Endothelial cell of umbilical vein (primary cell): ENCODE measurements at regions not wholly inside any gene's neighbourhood (a gene's known extent, or its start where the extent isn't known, plus 50 kb on each side); places are given as distances from the start of the nearest gene placed in this dataset.
"Not testable (repeated sequence)": the region's sequence is repeated elsewhere in the genome, so short reads cannot be mapped to it uniquely, and the experiment has no call there.

Experiments used
- BruUV-seq: library from RNA; stranded (reverse); fragments of 400-500 nt; replicated peaks from 2 replicates; lab custom pipeline; 2021; lab: Mats Ljungman, UMichigan
- CTCF ChIA-PET: fragments of 300-600, 350-600 bp; sonication (Branson Sonifier 250); formaldehyde crosslinking; loops from one replicate; lab custom pipeline; 2021; ENCODE audit warnings: antibody characterized with exemption, inconsistent platforms; lab: Charles Lee
- POLR2A ChIA-PET: fragments of 300-600, 350-600 bp; sonication (Branson Sonifier 250); formaldehyde crosslinking; loops from one replicate; lab custom pipeline; 2021; ENCODE audit warnings: antibody characterized with exemption, inconsistent platforms; lab: Charles Lee
- DNase-seq: peaks from one replicate; pipeline ENCODE4 v3.0.0-alpha.2; 2011; ENCODE audit warnings: low read depth, low spot score
- FAIRE-seq: peaks from 2 replicates; lab custom pipeline; 2011; peaks lifted over from hg19 to GRCh38; lab: Jason Lieb, UNC
- H2AFZ ChIP-seq: 2 replicates; pipeline ENCODE4 v1.6.0; 2012; ENCODE audit warnings: low read depth, low read length, control low read depth, inconsistent platforms
- H3K27ac ChIP-seq: 2 replicates; pipeline ENCODE4 v1.5.1; 2011; ENCODE audit warnings: low read depth, mild to moderate bottlenecking, control low read depth, low read length, moderate library complexity; ENCODE audit not compliant: insufficient read depth
- H3K27me3 ChIP-seq, 2 experiments: 2 replicates each; pipeline versions ENCODE4 v1.6.0 to v1.6.1; 2011; ENCODE audit warnings: low read length in 2 of 2, mixed read lengths in 1 of 2; ENCODE audit not compliant: control insufficient read depth in 2 of 2, insufficient read depth in 2 of 2
- H3K36me3 ChIP-seq, 2 experiments: 2 replicates in 1 of 2; 3 replicates in 1 of 2; pipeline ENCODE4 v1.5.1; 2011; ENCODE audit warnings: low read length in 2 of 2, mild to moderate bottlenecking in 1 of 2, moderate library complexity in 1 of 2; ENCODE audit not compliant: control insufficient read depth in 2 of 2, insufficient read depth in 2 of 2; ENCODE audit errors: extremely low read depth in 1 of 2
- H3K4me1 ChIP-seq: 3 replicates; pipeline ENCODE4 v1.5.1; 2011; ENCODE audit warnings: mild to moderate bottlenecking, low read length; ENCODE audit not compliant: control insufficient read depth, insufficient read depth; ENCODE audit errors: extremely low read depth
- H3K4me2 ChIP-seq: 2 replicates; pipeline ENCODE4 v1.6.1; 2011; ENCODE audit warnings: low read length, control low read depth, mixed read lengths; ENCODE audit not compliant: insufficient read depth
- H3K4me3 ChIP-seq, 3 experiments: fragments of 200-600 bp in 1 of 3; sonication (generic), shearing (Covaris generic) in 1 of 3; replicated peaks in 1 of 3; 2 replicates each; pipeline ENCODE4 v1.5.1; 2011 to 2016; ENCODE audit warnings: control low read depth in 3 of 3, low read length in 3 of 3, mild to moderate bottlenecking in 2 of 3, inconsistent platforms in 1 of 3, low read depth in 1 of 3, moderate library complexity in 1 of 3; ENCODE audit not compliant: insufficient read depth in 1 of 3
- H3K79me2 ChIP-seq: 2 replicates; pipeline ENCODE4 v1.6.0; 2012; ENCODE audit warnings: low read length, inconsistent platforms; ENCODE audit not compliant: control insufficient read depth, insufficient read depth
- H3K9ac ChIP-seq: replicated peaks from 2 replicates; pipeline ENCODE3; 2011; ENCODE audit warnings: low read length, control low read depth; ENCODE audit not compliant: insufficient read depth; ENCODE audit errors: extremely low read depth
- H3K9me1 ChIP-seq: replicated peaks from 3 replicates; pipeline ENCODE4 v1.6.0; 2011; ENCODE audit warnings: mild to moderate bottlenecking, low read length; ENCODE audit not compliant: control insufficient read depth, insufficient read depth; ENCODE audit errors: extremely low read depth
- H3K9me3 ChIP-seq: replicated peaks from 2 replicates; pipeline ENCODE4 v1.5.1; 2012; ENCODE audit warnings: low read length, inconsistent platforms; ENCODE audit not compliant: control insufficient read depth, insufficient read depth
- H4K20me1 ChIP-seq: replicated peaks from 2 replicates; pipeline ENCODE3; 2011; ENCODE audit warnings: mild to moderate bottlenecking, low read length; ENCODE audit not compliant: control insufficient read depth, insufficient read depth; ENCODE audit errors: extremely low read depth
- dilution Hi-C: fragments of 300-500 bp; cut with MboI; formaldehyde crosslinking; loops from one replicate; pipeline ENCODE4 v1.15.0; 2019; ENCODE audit warnings: low sequenced_read_pairs; ENCODE audit not compliant: extremely low pct_ligation_motif_present
- intact Hi-C: fragments of 100-400 bp; cut with micrococcal nuclease; formaldehyde crosslinking; loops from one replicate; pipeline ENCODE4 v1.10.0; 2022

GRCh38 chr16:15230432-15230831, 136.4 kb upstream of the RRN3 start:
- H3K9ac ChIP-seq, FAIRE-seq, intact Hi-C loops, H3K27ac ChIP-seq, DNase-seq, CTCF ChIA-PET, H3K9me1 ChIP-seq, H3K4me2 ChIP-seq, BruUV-seq, H4K20me1 ChIP-seq, H3K4me1 ChIP-seq, H3K79me2 ChIP-seq, H2AFZ ChIP-seq, H3K9me3 ChIP-seq, H3K36me3 ChIP-seq, POLR2A ChIA-PET, dilution Hi-C loops, H3K27me3 ChIP-seq, H3K4me3 ChIP-seq: not testable (repeated sequence)

- dilution Hi-C loops, H3K9me1 ChIP-seq, H2AFZ ChIP-seq, H3K79me2 ChIP-seq, DNase-seq, CTCF ChIA-PET, POLR2A ChIA-PET, H3K4me2 ChIP-seq, H3K9ac ChIP-seq, intact Hi-C loops, H4K20me1 ChIP-seq, H3K4me3 ChIP-seq, H3K9me3 ChIP-seq, H3K36me3 ChIP-seq, BruUV-seq, H3K27ac ChIP-seq, H3K4me1 ChIP-seq, H3K27me3 ChIP-seq, FAIRE-seq: not testable (repeated sequence)
Measured at GRCh38 chr16:15229661-15230060, 135.6 kb upstream of the RRN3 start.

GRCh38 chr16:15224651-15225050, 130.6 kb upstream of the RRN3 start:
- BruUV-seq, H3K9me3 ChIP-seq, H3K4me3 ChIP-seq, H3K4me2 ChIP-seq, H3K27me3 ChIP-seq, dilution Hi-C loops, H3K27ac ChIP-seq, H3K4me1 ChIP-seq, FAIRE-seq, CTCF ChIA-PET, H3K79me2 ChIP-seq, intact Hi-C loops, H3K36me3 ChIP-seq, H4K20me1 ChIP-seq, H3K9me1 ChIP-seq, DNase-seq, H3K9ac ChIP-seq, H2AFZ ChIP-seq, POLR2A ChIA-PET: not testable (repeated sequence)

- H3K4me2 ChIP-seq, H2AFZ ChIP-seq, CTCF ChIA-PET, intact Hi-C loops, H3K27me3 ChIP-seq, DNase-seq, H3K79me2 ChIP-seq, H3K36me3 ChIP-seq, H3K4me3 ChIP-seq, H3K4me1 ChIP-seq, BruUV-seq, dilution Hi-C loops, POLR2A ChIA-PET, H3K9ac ChIP-seq, H3K9me3 ChIP-seq, H3K27ac ChIP-seq, H4K20me1 ChIP-seq, H3K9me1 ChIP-seq: not testable (repeated sequence)
- FAIRE-seq: peak; percentile 8
Measured at GRCh38 chr16:15223398-15223797, 129.3 kb upstream of the RRN3 start.
